Right cardiac atrium (tissue), 5 donors: ENCODE measurements at regions not wholly inside any gene's neighbourhood (a gene's known extent, or its start where the extent isn't known, plus 50 kb on each side); places are given as distances from the start of the nearest gene placed in this dataset.
"Not testable (repeated sequence)": the region's sequence is repeated elsewhere in the genome, so short reads cannot be mapped to it uniquely, and the experiment has no call there.

Experiments
- ATAC-seq, 2 donors: fragments of 200-7000 bp; cut with Tn5 transposase; one replicate each; pipeline versions ENCODE4 v1.8.0 to v1.9.1; 2020; ENCODE audit warnings: moderate library complexity in 2 of 2, mild to moderate bottlenecking in 1 of 2
- DNase-seq, 3 donors: peaks; one replicate each; pipeline ENCODE4 v3.0.0-alpha.2; 2020
- H3K27ac ChIP-seq: one replicate; pipeline ENCODE4 v1.5.1; 2013; ENCODE audit warnings: mild to moderate bottlenecking, low read length, control low read depth, moderate library complexity
- H3K27me3 ChIP-seq: one replicate; pipeline ENCODE4 v1.6.1; 2013; ENCODE audit not compliant: control insufficient read depth, insufficient read depth
- H3K4me1 ChIP-seq: one replicate; pipeline ENCODE4 v1.6.1; 2013; ENCODE audit warnings: low read length; ENCODE audit not compliant: control insufficient read depth, insufficient read depth
- H3K4me3 ChIP-seq: one replicate; pipeline ENCODE4 v1.5.1; 2013; ENCODE audit warnings: low read length, control low read depth
- H3K9me3 ChIP-seq: one replicate; pipeline ENCODE4 v1.6.1; 2013; ENCODE audit warnings: low read length; ENCODE audit not compliant: control insufficient read depth
- WGBS: extraction: QIAGEN DNeasy Blood & Tissue Kit; methylation state at CpG from one replicate; pipeline ENCODE4 v1.1.7; 2013; 5-methylcytosine and 5-hydroxymethylcytosine counted together
- intact Hi-C, 4 donors: fragments of 100-400 bp; cut with DNase I; formaldehyde crosslinking; loops; one replicate each; pipeline versions ENCODE4 v1.11.0 to v1.14.0; 2022 to 2023
- donor health status: healthy with polysubstance abuse.
- donor health status: DM: no; HTN: yes; CAD: no.
- donor health status: DM: no; HTN: no; CAD: no.
- donor health status: DM: no; HTN: yes; CAD: no; lungs with severe emphysema.
- donor health status: DM: yes; HTN: yes; CAD: no.

DNA sequence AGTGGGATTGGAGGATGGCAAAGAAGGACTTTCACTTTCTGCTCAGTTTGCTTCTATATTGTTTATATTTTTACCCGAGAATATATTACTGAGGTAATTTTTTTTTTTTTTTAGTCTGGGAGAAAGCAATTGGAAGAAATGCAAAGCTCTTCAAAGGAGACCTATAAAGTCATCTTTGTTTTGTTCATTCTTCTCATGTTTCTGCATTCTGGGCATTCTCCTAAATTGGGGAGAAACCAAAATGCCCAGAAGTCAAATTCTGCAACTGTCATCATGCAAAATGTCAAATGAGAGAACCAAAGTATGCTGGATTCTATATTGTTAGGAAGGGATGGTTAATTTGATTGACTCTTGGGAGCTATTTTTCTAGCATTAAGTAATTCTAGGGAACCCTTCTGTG lies 168.3 kb upstream of the TSC22D2 start:
- Histone ChIP-seq H3K4me1 (peaks cover 7% of the 10 kb centered on the region), H3K4me3 (no peak overlapping the region), H3K9me3 (no peaks in the 10 kb centered on the region), H3K27ac (no peak overlapping the region), H3K27me3 (no peaks in the 10 kb centered on the region)
- 44% methylated on average over 1 of the region's 1 CpG for WGBS
- ATAC-seq = no peak
- intact Hi-C loops = loop anchor here in 1 of 4 donors (5.0 kb wide), 1 partner anchor 173 kb away; no protein-coding TSS in a partner anchor
- no peak for DNase-seq

DNA sequence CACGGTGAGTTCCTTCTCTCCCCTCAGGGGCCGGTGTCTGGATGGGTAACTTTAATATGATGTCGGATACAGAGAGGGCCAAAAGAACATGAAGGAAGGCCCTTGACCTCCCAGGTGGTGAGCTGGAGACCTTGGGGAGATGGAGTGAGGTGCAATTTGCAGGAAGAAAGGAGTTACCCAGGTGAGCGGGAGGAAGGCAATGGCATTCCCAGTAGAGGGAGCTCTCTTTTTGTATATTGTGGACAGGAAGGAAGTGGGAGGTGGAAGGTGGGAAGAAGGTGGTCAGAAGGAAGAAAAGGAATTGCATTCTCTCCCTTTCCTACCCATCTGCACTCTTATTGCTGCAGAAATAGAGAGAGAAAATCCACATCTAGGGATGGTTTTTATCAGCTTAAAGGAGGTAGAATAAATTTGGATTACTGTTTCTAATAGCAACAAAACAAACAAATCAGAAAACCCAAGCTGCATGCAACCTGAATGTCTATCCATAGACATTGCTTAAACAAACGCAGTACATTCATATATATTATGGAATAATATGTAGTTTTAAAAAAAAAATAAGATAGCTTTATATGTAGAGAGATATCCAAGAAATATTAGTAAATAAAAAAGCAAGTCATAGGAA lies 169.0 kb upstream of the TSC22D2 start:
- 78% methylated on average over 5 of the region's 5 CpGs for WGBS
- no peak overlapping the region for H3K4me3 ChIP-seq
- H3K27me3 ChIP-seq = no peaks in the 10 kb centered on the region
- peaks cover 7% of the 10 kb centered on the region for H3K4me1 ChIP-seq
- H3K27ac ChIP-seq = no peak overlapping the region
- DNase-seq (no peak), ATAC-seq (no peak)
- intact Hi-C loops = loop anchor here in 1 of 4 donors (5.0 kb wide), 1 partner anchor 173 kb away; no protein-coding TSS in a partner anchor
- H3K9me3 ChIP-seq = no peaks in the 10 kb centered on the region

DNA sequence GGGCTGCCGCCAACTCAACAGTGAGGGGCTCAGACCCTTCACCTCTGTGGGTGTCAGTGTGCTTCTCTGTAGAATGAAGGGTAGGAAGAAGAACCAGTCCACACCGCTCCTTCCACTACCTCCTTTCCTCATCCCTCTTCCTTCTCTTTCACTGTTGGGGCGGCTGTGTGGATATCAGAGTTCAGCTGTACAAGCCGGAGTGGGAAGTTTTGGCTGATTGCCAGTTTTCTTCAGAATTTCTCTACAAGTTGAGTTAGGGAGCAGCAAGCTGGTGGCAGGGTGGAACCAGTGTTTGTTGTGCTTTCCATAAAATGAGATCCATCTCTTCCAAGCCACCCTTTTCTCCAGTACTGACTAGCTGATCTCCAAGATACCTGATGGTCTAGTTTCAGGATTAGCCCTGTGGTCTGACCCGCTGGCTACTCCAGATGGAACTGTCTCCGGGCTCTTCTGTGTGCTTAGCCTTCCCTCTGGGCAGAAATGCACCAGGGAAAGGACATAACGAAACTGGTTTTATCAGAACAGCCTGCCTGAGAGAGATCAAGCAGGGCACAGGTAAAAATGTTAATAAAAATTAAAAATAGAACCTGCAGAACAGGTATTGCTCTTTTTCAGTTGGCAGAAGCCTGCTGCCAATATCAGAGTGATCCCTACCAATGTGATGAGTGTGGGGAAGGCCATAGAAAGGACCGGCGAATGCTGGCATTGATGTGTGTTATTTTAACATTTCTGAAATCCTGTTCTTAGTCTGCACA lies 169.9 kb upstream of the TSC22D2 start:
- no peak overlapping the region for H3K4me3 ChIP-seq
- H3K4me1 ChIP-seq = peaks cover 7% of the 10 kb centered on the region
- 70% methylated on average over 9 of the region's 9 CpGs for WGBS
- DNase-seq (no peak), ATAC-seq (peak in 1 of 2 donors; percentile 26)
- no peaks in the 10 kb centered on the region for H3K9me3 ChIP-seq
- H3K27me3 ChIP-seq = no peaks in the 10 kb centered on the region
- intact Hi-C loops = loop anchor here in 1 of 4 donors (5.0 kb wide), 1 partner anchor 174 kb away; no protein-coding TSS in a partner anchor
- H3K27ac ChIP-seq = peak overlapping the region; percentile 55

DNA sequence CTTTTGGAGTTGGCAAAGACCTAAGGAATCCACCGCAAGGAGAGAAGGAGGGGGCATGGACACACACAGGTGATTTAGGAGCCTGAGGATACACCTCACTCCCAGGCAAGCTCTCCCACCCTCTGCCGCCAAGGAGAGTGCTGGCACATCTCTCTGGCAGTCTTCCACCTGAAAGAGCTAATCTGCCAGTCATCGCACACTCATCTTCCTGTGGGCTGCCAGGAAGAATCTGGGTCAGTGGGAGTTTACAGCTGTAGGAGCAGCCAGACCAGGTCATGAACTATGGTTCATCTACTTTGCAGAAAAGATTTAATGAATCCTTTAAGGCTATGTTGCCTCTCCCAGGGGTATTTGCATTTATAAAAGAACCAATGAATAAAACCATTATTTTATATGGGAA lies 170.6 kb upstream of the TSC22D2 start:
- WGBS = 62% methylated on average over 3 of the region's 3 CpGs

DNA sequence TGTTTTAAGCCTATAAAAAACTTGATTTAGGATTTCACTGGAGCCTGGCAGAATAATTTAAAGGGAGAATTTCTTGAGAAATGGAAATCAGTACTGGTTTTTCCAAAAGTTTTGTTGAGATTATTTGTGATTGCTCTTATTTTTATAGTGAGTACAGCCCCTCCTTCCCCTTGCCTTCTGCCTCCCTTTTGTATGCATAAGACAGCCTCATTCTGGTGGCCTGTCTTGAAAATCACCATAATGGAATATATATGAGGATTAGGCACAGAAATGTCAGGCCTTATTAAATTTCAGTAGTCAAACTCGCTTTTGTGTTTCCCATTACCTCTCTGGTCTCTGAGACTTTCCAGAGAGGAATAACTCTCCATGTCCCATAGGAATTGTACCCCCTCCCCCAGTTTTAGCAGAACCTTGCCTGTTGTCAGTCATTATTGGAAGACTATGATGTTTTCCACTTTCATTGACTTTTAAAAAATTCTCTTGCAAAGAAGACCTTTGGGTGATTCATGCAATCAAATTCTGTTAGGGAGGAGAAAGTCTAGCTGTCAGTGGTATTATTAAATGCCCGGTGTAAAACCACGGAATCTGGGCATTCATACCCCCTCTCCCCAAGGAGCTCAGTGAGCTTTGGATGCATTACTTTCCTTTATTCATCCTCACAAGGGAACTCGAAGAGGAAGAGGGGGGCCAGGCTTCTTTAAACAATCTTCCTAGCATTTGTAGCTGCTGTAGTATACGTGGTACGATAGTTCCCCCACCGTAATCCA lies 171.6 kb upstream of the TSC22D2 start:
- no peak overlapping the region for H3K27ac ChIP-seq
- no peaks in the 10 kb centered on the region for H3K27me3 ChIP-seq
- DNase-seq (no peak), ATAC-seq (no peak)
- 77% methylated on average over 7 of the region's 7 CpGs for WGBS
- intact Hi-C loops = loop anchor here in 1 of 4 donors (5.0 kb wide), 1 partner anchor 176 kb away; no protein-coding TSS in a partner anchor
- H3K4me3 ChIP-seq = no peak overlapping the region
- no peaks in the 10 kb centered on the region for H3K9me3 ChIP-seq
- peaks cover 7% of the 10 kb centered on the region for H3K4me1 ChIP-seq

More for the DNA sequence above, 170.6 kb upstream of the TSC22D2 start:
- no peak overlapping the region for H3K4me3 ChIP-seq
- ATAC-seq (peak; percentile 34 to 43), DNase-seq (peak in 2 of 3 donors; percentile 18 to 53)
- no peak overlapping the region for H3K27ac ChIP-seq
- no peaks in the 10 kb centered on the region for H3K27me3 ChIP-seq
- intact Hi-C loops = loop anchor here in 1 of 4 donors (5.0 kb wide), 1 partner anchor 175 kb away; no protein-coding TSS in a partner anchor
- H3K9me3 ChIP-seq = no peaks in the 10 kb centered on the region
- peaks cover 7% of the 10 kb centered on the region for H3K4me1 ChIP-seq

DNA sequence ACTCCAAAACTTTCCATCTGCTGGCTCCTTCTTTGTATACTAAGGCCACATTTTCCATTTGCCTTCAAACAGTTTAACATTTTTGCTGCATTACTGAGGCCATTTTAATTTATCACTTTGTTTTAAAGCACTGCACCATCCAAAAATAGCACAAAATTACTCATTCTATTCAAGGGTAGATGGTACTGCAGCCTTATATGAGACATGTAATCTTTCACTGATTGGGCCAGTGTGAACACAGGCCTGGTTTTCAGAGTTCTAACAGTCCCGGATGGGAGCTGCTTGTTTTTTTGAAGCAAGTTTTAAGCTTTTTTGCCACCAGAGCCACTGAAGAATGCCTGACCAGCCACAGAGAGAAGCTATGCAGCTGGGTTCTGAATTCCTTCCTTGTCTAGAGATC lies 172.3 kb upstream of the TSC22D2 start:
- intact Hi-C loops = loop anchor here in 1 of 4 donors (5.0 kb wide), 1 partner anchor 177 kb away; no protein-coding TSS in a partner anchor
- peak; percentile 31 to 40 for ATAC-seq
- no peak overlapping the region for H3K4me3 ChIP-seq
- DNase-seq = no peak
- peaks cover 7% of the 10 kb centered on the region for H3K4me1 ChIP-seq
- WGBS = 35% methylated on average over 1 of the region's 1 CpG
- H3K9me3 ChIP-seq = no peaks in the 10 kb centered on the region
- no peaks in the 10 kb centered on the region for H3K27me3 ChIP-seq
- peak overlapping the region; percentile 37 for H3K27ac ChIP-seq

DNA sequence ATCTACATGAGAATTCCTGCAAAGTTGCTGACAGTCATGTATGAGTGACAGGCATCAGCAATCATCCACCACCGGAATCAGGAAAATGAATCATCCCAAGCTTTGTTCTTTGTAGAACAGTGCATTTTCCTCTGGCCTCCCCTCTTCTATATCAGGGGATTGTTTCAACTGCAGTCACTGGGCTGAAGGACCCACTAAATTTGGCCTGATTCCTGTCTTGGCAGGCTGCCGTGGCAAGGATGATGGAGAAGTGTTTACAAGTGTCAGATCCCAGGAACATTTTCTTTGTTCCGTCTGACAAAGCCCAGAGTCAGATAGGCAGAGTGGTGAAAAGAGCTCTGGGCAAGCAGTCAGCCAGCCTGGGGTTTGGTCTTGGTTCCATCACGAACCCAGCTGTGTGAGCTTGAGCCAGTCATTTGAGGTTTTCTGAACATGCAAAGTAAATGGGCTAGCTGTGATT lies 175.1 kb upstream of the TSC22D2 start:
- ATAC-seq (peak; percentile 91 to 92), DNase-seq (peak; percentile 79 to 93 (median 90))
- WGBS = 11% methylated on average over 4 of the region's 4 CpGs
- intact Hi-C loops = loop anchor here in 2 of 4 donors (5.0 kb wide), 1 partner anchor 174 kb away; the partner anchor contains the start of gene TSC22D2 (in 2 of the 2)
- Histone ChIP-seq H3K27ac (peak overlapping the region; percentile 25), H3K4me3 (no peak overlapping the region), H3K27me3 (no peaks in the 10 kb centered on the region), H3K9me3 (no peaks in the 10 kb centered on the region), H3K4me1 (peaks cover 5% of the 10 kb centered on the region)

DNA sequence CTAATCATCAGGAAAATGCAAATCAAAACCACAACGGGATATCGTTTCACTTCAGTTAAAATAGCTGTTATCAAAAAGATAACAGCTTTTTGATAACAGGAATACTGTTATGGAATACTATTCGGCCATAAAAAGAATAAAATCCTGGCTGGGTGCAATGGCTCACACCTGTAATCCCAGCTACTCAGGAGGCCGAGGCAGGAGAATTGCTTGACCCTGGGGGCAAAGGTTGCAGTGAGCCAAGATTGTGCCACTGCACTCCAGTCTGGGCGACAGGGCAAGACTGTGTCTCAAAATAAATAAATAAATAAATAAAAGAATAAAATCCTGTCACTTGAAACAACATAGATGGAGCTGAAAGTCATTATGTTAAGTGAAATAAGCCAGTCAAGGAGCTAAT lies 178.1 kb upstream of the TSC22D2 start:
- Histone ChIP-seq H3K4me3 (no peak overlapping the region), H3K9me3 (no peaks in the 10 kb centered on the region), H3K27ac (no peak overlapping the region), H3K4me1 (no peaks in the 10 kb centered on the region), H3K27me3 (no peaks in the 10 kb centered on the region)
- ATAC-seq (no peak), DNase-seq (no peak)
- WGBS = 64% methylated on average over 5 of the region's 5 CpGs
- intact Hi-C loops = loop anchor here in 2 of 4 donors (5.0 kb wide), 1 partner anchor 177 kb away; the partner anchor contains the start of gene TSC22D2 (in 2 of the 2)

DNA sequence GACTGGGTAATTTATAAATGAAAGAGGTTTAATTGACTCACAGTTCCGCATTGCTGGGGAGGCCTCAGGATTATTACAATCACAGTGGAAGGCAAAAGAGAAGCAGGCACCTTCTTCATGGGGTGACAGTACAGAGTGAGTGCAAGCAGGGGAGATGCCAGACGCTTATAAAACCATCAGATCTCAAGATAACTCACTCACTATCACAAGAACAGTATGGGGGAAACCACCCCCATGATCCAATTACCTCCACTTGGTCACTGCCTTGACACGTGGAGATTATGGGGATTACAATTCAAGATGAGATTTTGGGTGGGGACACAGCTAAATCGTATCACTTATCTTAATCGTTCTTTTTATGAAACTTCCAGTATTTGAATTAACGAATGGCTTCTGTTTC lies 179.5 kb upstream of the TSC22D2 start:
- not testable (repeated sequence) for DNase-seq
- intact Hi-C loops = loop anchor here (5.0 to 10.0 kb wide), 2 partner anchors 266 to 269 kb away; no protein-coding TSS in a partner anchor

DNA sequence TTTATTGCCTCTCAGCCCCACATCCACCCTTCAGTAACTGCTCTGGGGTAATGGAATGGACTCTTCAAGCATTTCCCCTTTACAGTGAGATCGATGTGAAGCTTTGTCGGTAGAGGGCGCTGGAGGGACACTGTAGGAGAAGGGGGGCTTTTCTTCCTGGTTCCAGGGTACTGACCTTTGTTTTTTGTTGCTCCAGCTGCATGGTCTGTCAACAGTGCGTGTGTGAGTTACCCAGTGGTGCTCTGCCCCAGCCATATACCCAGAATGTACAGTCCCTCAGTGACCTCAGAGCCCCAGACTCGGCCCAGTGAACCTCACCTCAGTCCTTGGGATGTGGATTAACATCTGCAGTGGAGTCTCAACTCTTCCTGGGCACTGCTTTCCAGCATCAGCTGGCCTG lies 180.3 kb upstream of the TSC22D2 start:
- DNase-seq (peak in 2 of 3 donors; percentile 27 to 74), ATAC-seq (peak; percentile 12 to 26)
- intact Hi-C loops = loop anchor here (5.0 to 10.0 kb wide), 2 partner anchors 267 to 269 kb away; no protein-coding TSS in a partner anchor
- H3K27me3 ChIP-seq = no peaks in the 10 kb centered on the region
- no peaks in the 10 kb centered on the region for H3K4me1 ChIP-seq
- no peak overlapping the region for H3K27ac ChIP-seq
- H3K4me3 ChIP-seq = no peak overlapping the region
- 56% methylated on average over 5 of the region's 5 CpGs for WGBS
- H3K9me3 ChIP-seq = no peaks in the 10 kb centered on the region

More for the DNA sequence above, 179.5 kb upstream of the TSC22D2 start:
- not testable (repeated sequence) for H3K4me3 ChIP-seq, ATAC-seq, H3K27ac ChIP-seq, H3K9me3 ChIP-seq, H3K4me1 ChIP-seq, H3K27me3 ChIP-seq
- 90% methylated on average over 6 of the region's 6 CpGs for WGBS
